Transverse colon (tissue), 4 donors: ENCODE measurements at regions not wholly inside any gene's neighbourhood (a gene's known extent, or its start where the extent isn't known, plus 50 kb on each side); places are given as distances from the start of the nearest gene placed in this dataset.

Experiments
- DNase-seq: peaks from one replicate; pipeline ENCODE4 v3.0.0-alpha.2; 2019
- H3K27ac ChIP-seq, 4 donors: fragments of 200-600 bp; sonication (generic); 2 replicates each; pipeline ENCODE4 v1.5.1; 2016 to 2018; ENCODE audit warnings: inconsistent platforms in 4 of 4
- H3K27me3 ChIP-seq: fragments of 200-600 bp; sonication (generic); 2 replicates; pipeline ENCODE4 v1.5.1; 2017; ENCODE audit warnings: inconsistent platforms
- H3K36me3 ChIP-seq, 4 donors: fragments of 200-600 bp; sonication (generic); 2 replicates each; pipeline ENCODE4 v1.5.1; 2017 to 2019; ENCODE audit warnings: inconsistent platforms in 4 of 4
- H3K4me1 ChIP-seq, 4 donors: fragments of 200-600 bp; sonication (generic); 2 replicates each; pipeline ENCODE4 v1.5.1; 2017 to 2020; ENCODE audit warnings: inconsistent platforms in 4 of 4
- H3K4me3 ChIP-seq, 4 donors: fragments of 200-600 bp; sonication (generic); 1 replicate in 1 of 4; 2 replicates in 3 of 4; pipeline versions ENCODE4 v1.5.1 to v1.6.1; 2017 to 2019; ENCODE audit warnings: inconsistent platforms in 4 of 4
- H3K9me3 ChIP-seq, 2 donors: fragments of 200-600 bp; sonication (generic); 2 replicates each; pipeline ENCODE4 v1.5.1; 2017 to 2019; ENCODE audit warnings: inconsistent platforms in 2 of 2
- CTCF ChIP-seq, 5 experiments: fragments of 200-600 bp in 3 of 5; fragments of 450-650 bp in 2 of 5; sonication (generic) in 3 of 5; IDR thresholded peaks; 1 replicate in 2 of 5; 2 replicates in 3 of 5; pipeline ENCODE4 v1.5.1; 2016 to 2017; ENCODE audit warnings: antibody characterized with exemption in 5 of 5, inconsistent platforms in 3 of 5, mild to moderate bottlenecking in 2 of 5, moderate library complexity in 1 of 5
- EP300 ChIP-seq: sonication (generic); formaldehyde crosslinking; IDR thresholded peaks from one replicate; pipeline ENCODE4 v1.6.1; 2017; ENCODE audit warnings: antibody characterized with exemption, low read depth
- POLR2A ChIP-seq: fragments of 450-650 bp; IDR thresholded peaks from one replicate; pipeline ENCODE4 v1.6.1; 2016; ENCODE audit warnings: antibody characterized with exemption, mild to moderate bottlenecking, moderate library complexity
- POLR2AphosphoS5 ChIP-seq, 3 donors: sonication (generic); formaldehyde crosslinking; IDR thresholded peaks; one replicate each; pipeline ENCODE4 v1.6.1; 2016; ENCODE audit warnings: antibody characterized with exemption in 3 of 3
- WGBS, 2 donors: methylation state at CpG; one replicate each; pipeline ENCODE4 v1.1.5; 2018; ENCODE audit warnings: low coverage in 1 of 2; 5-methylcytosine and 5-hydroxymethylcytosine counted together
- in situ Hi-C, 4 donors: fragments of 200-750 bp; cut with MboI; loops; one replicate each; pipeline versions ENCODE4 v1.15.0 to v1.15.1; 2017; ENCODE audit warnings: low sequenced_read_pairs in 3 of 4, low pct_ligation_motif_present in 1 of 4, low pct_unique_long_range_greater_than_20kb in 1 of 4
- intact Hi-C: fragments of 100-400 bp; cut with DNase I; formaldehyde crosslinking; loops from one replicate; pipeline ENCODE4 v1.15.1; 2023; ENCODE audit warnings: low total_unique reads

- Histone ChIP-seq H3K36me3 (no peaks in the 10 kb centered on the region), H3K27me3 (no peaks in the 10 kb centered on the region), H3K27ac (no peak overlapping the region), H3K9me3 (no peaks in the 10 kb centered on the region), H3K4me3 (no peak overlapping the region), H3K4me1 (peaks cover 0 to 9% (median 0%) of the 10 kb centered on the region in 4 donors)
- WGBS, 2 donors = 91 to 94% methylated on average over 4 to 9 of the region's 9 CpGs
- DNase-seq = no peak
- no peak for TF ChIP-seq POLR2A
- TF ChIP-seq POLR2AphosphoS5 (IDR thresholded peaks at IDR 0.05) = no peak
- TF ChIP-seq EP300 = no peak
- intact Hi-C loops = no loop called here
- in situ Hi-C loops = no loop called here
These were observed 79.6 kb upstream of the LCLAT1 start for GRCh38 chr2:30367232-30368070.

GRCh38 chr2:30368258-30368657, 78.8 kb upstream of the LCLAT1 start:
- H3K4me1 ChIP-seq = peaks cover 0 to 3% (median 0%) of the 10 kb centered on the region in 4 donors
- H3K27me3 ChIP-seq = no peaks in the 10 kb centered on the region
- 81% methylated on average over 5 of the region's 5 CpGs; no CpG with 5 or more reads in 1 of the 2 donors for WGBS, 2 donors
- in situ Hi-C loops (no loop called here), intact Hi-C loops (no loop called here)
- no peak for DNase-seq
- no peaks in the 10 kb centered on the region for H3K36me3 ChIP-seq
- no peak overlapping the region for H3K4me3 ChIP-seq
- H3K9me3 ChIP-seq = no peaks in the 10 kb centered on the region
- TF ChIP-seq POLR2A (no peak), CTCF (IDR thresholded peaks at IDR 0.05) (no peak), POLR2AphosphoS5 (IDR thresholded peaks at IDR 0.05) (no peak), EP300 (no peak)
- H3K27ac ChIP-seq = no peak overlapping the region

DNA sequence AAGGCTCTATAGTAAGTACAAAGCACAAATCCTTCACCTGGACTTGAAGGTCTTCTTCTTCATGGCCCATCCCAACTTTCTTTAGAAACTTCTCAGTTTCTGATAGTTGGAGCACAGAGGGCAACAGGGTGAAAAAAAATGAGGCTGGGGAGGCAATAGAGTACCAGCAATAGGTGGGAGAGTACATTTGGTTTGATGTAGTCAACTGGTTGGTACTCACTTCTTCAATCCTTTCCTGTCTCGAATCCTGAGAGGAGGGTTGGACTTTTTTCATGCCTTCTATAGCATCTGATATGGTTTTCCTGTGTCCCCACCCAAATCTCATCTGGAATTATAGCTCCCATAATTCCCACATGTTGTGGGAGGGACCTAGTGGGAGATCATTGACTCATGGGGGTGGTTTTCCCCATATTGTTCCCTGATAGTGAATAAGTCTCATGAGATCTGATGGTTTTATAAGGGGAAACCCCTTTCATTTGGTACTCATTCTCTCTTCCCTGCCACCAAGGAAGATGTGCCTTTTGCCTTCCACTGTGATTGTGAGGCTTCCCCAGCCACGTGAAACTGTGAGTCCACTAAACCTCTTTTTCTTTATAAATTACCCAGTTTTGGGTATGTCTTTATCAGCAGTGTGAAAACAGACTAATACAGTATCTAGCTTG, 75.9 kb upstream of the LCLAT1 start:
- intact Hi-C loops = no loop called here
- in situ Hi-C loops = no loop called here
- DNase-seq = no peak
- TF ChIP-seq EP300 = no peak
- Histone ChIP-seq H3K27ac (no peak overlapping the region), H3K4me3 (no peak overlapping the region), H3K27me3 (no peaks in the 10 kb centered on the region), H3K9me3 (no peaks in the 10 kb centered on the region), H3K4me1 (peaks cover 0 to 2% (median 0%) of the 10 kb centered on the region in 4 donors), H3K36me3 (no peaks in the 10 kb centered on the region)
- WGBS, 2 donors = 89% methylated on average over 1 to 2 of the region's 2 CpGs

- in situ Hi-C loops = no loop called here
- WGBS, 2 donors = 43 to 63% methylated on average over 4 to 6 of the region's 6 CpGs
- no peaks in the 10 kb centered on the region for H3K9me3 ChIP-seq
- no peak for DNase-seq
- TF ChIP-seq EP300 = no peak
- TF ChIP-seq POLR2A = no peak
- no peak for TF ChIP-seq POLR2AphosphoS5 (IDR thresholded peaks at IDR 0.05)
- TF ChIP-seq CTCF (IDR thresholded peaks at IDR 0.05) = no peak
- no peak overlapping the region for H3K27ac ChIP-seq
- H3K4me1 ChIP-seq = no peaks in the 10 kb centered on the region
- H3K27me3 ChIP-seq = no peaks in the 10 kb centered on the region
- no peaks in the 10 kb centered on the region for H3K36me3 ChIP-seq
- intact Hi-C loops = no loop called here
- no peak overlapping the region for H3K4me3 ChIP-seq
These were observed 75.2 kb upstream of the LCLAT1 start for GRCh38 chr2:30371772-30372373.

DNA sequence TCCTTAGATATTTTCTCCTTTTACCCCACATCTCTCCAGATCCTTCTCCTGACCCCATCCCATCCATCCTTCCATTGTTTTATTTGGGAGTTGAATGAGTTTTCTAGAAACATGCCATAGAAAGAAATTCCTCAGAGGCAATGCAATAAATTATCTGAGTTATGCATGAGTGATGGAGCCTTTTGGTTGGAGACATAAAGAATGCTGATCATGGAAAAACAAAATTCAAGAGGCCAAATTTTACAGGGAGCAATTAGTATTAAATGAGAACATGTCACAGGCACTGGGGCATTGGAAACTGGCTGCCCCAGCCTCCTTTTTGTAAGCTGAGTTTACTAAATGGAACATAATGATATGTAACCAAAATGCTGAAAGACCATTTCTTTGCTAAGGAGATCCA, 74.2 kb upstream of the LCLAT1 start:
- Histone ChIP-seq H3K4me3 (no peak overlapping the region), H3K36me3 (no peaks in the 10 kb centered on the region), H3K9me3 (no peaks in the 10 kb centered on the region), H3K27me3 (no peaks in the 10 kb centered on the region), H3K4me1 (no peaks in the 10 kb centered on the region), H3K27ac (no peak overlapping the region)
- intact Hi-C loops (no loop called here), in situ Hi-C loops (no loop called here)
- no peak for DNase-seq
- TF ChIP-seq POLR2AphosphoS5 (IDR thresholded peaks at IDR 0.05) (no peak), EP300 (no peak), POLR2A (no peak), CTCF (IDR thresholded peaks at IDR 0.05) (no peak)
